Hepatocyte (in vitro differentiated cells): ENCODE measurements at regions not wholly inside any gene's neighbourhood (a gene's known extent, or its start where the extent isn't known, plus 50 kb on each side); places are given as distances from the start of the nearest gene placed in this dataset.

Experiments used
- DNase-seq: peaks from one replicate; pipeline ENCODE4 v3.0.0-alpha.2; 2016; ENCODE audit warnings: low spot score
- H2AFZ ChIP-seq: fragments of 200-600 bp; sonication (generic); 2 replicates; pipeline ENCODE4 v1.6.0; 2016; ENCODE audit warnings: antibody characterized with exemption, mild to moderate bottlenecking
- H3K27ac ChIP-seq: fragments of 200-600 bp; sonication (generic); 2 replicates; pipeline ENCODE4 v1.5.1; 2016; ENCODE audit warnings: mild to moderate bottlenecking
- H3K27me3 ChIP-seq: fragments of 200-600 bp; sonication (generic); 2 replicates; pipeline ENCODE4 v1.6.1; 2016
- H3K36me3 ChIP-seq: fragments of 200-600 bp; sonication (generic); replicated peaks from 2 replicates; pipeline ENCODE4 v1.5.1; 2016; ENCODE audit warnings: low read depth; ENCODE audit not compliant: insufficient read depth
- H3K4me1 ChIP-seq: fragments of 200-600 bp; sonication (generic); 2 replicates; pipeline ENCODE4 v1.5.1; 2016; ENCODE audit warnings: mild to moderate bottlenecking, moderate library complexity; ENCODE audit not compliant: insufficient read depth
- H3K4me2 ChIP-seq: fragments of 200-600 bp; sonication (generic); 2 replicates; pipeline ENCODE4 v1.6.0; 2016
- H3K4me3 ChIP-seq: fragments of 200-600 bp; sonication (generic); 2 replicates; pipeline ENCODE4 v1.5.1; 2016; ENCODE audit warnings: mild to moderate bottlenecking
- H3K79me2 ChIP-seq: fragments of 200-600 bp; sonication (generic); 2 replicates; pipeline ENCODE4 v1.6.0; 2017; ENCODE audit warnings: mild to moderate bottlenecking
- H3K9me2 ChIP-seq: fragments of 200-600 bp; sonication (generic); replicated peaks from 2 replicates; pipeline ENCODE4 v1.6.0; 2017; ENCODE audit warnings: mild to moderate bottlenecking; ENCODE audit not compliant: insufficient read depth
- H3K9me3 ChIP-seq: fragments of 200-600 bp; sonication (generic); 2 replicates; pipeline ENCODE4 v1.5.1; 2016; ENCODE audit warnings: low read depth, mild to moderate bottlenecking
- H4K20me1 ChIP-seq: fragments of 200-600 bp; sonication (generic); 2 replicates; pipeline ENCODE4 v1.6.0; 2016; ENCODE audit warnings: mild to moderate bottlenecking; ENCODE audit not compliant: insufficient read depth, poor library complexity, severe bottlenecking
- CTCF ChIP-seq: fragments of 200-600 bp; sonication (generic); IDR thresholded peaks from 2 replicates; pipeline ENCODE4 v1.5.1; 2016; ENCODE audit warnings: antibody characterized with exemption, mild to moderate bottlenecking; ENCODE audit not compliant: poor library complexity
- EZH2 ChIP-seq: fragments of 200-600 bp; sonication (generic); IDR thresholded peaks from 2 replicates; pipeline ENCODE4 v1.6.1; 2016; ENCODE audit warnings: antibody characterized with exemption, mild to moderate bottlenecking, borderline replicate concordance
- EZH2phosphoT487 ChIP-seq: fragments of 200-600 bp; sonication (generic); IDR thresholded peaks from one replicate; pipeline ENCODE4 v1.6.1; 2018; ENCODE audit warnings: antibody characterized with exemption, mild to moderate bottlenecking, low read depth, moderate library complexity; ENCODE audit not compliant: unreplicated experiment, severe bottlenecking
- WGBS: methylation state at CpG from one replicate; pipeline ENCODE4 v1.1.6; 2016; ENCODE audit warnings: low lambda C conversion rate; ENCODE audit errors: missing lambda C conversion rate; 5-methylcytosine and 5-hydroxymethylcytosine counted together

- Histone ChIP-seq H2AFZ (no peak overlapping the region), H3K27ac (no peak overlapping the region), H4K20me1 (no peaks in the 10 kb centered on the region), H3K9me2 (no peaks in the 10 kb centered on the region), H3K36me3 (no peaks in the 10 kb centered on the region), H3K27me3 (no peaks in the 10 kb centered on the region), H3K4me2 (no peak overlapping the region), H3K4me3 (no peak overlapping the region), H3K79me2 (no peaks in the 10 kb centered on the region), H3K4me1 (no peaks in the 10 kb centered on the region), H3K9me3 (peaks cover 9% of the 10 kb centered on the region)
- TF ChIP-seq CTCF (no peak), EZH2phosphoT487 (no peak), EZH2 (no peak)
- no peak for DNase-seq
- WGBS: 87% methylated on average over 2 of the region's 2 CpGs
Observed at GRCh38 chr14:39562175-39562574, 129.9 kb upstream of the FBXO33 start.

DNA sequence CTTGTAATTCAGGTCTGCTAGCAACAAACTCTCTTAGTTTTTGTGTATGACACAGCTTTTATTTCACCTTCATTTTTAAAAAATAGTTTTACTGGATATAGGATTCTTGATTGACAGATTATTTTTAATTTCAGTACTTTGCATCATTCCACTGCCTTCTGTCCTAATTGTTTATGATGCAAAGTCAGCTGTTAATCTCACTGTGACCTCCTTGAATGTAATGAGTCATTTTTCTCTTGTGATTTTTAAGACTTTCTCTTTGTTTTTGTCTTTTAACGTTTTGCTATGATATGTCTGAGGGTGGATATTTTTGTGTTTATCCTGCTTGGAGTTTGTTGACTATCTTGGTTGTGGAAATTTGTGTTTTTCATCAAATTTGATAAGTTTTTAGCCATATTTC, 126.3 kb upstream of the FBXO33 start:
- H3K9me3 ChIP-seq: peaks cover 9% of the 10 kb centered on the region
- no peaks in the 10 kb centered on the region for H4K20me1 ChIP-seq
- H3K36me3 ChIP-seq: no peaks in the 10 kb centered on the region
- no peak overlapping the region for H3K4me2 ChIP-seq
- H2AFZ ChIP-seq: no peak overlapping the region
- H3K9me2 ChIP-seq: no peaks in the 10 kb centered on the region
- TF ChIP-seq EZH2: no peak
- TF ChIP-seq EZH2phosphoT487: no peak
- TF ChIP-seq CTCF: no peak
- no peak for DNase-seq
- no peaks in the 10 kb centered on the region for H3K27me3 ChIP-seq
- WGBS: 66% methylated on average over 1 of the region's 1 CpG
- no peak overlapping the region for H3K4me3 ChIP-seq
- H3K79me2 ChIP-seq: no peaks in the 10 kb centered on the region
- H3K27ac ChIP-seq: no peak overlapping the region
- no peaks in the 10 kb centered on the region for H3K4me1 ChIP-seq

GRCh38 chr14:39555749-39556148, 123.5 kb upstream of the FBXO33 start:
- 77% methylated on average over 4 of the region's 4 CpGs for WGBS
- H3K9me3 ChIP-seq: peaks cover 9% of the 10 kb centered on the region
- no peak overlapping the region for H3K27ac ChIP-seq

More at GRCh38 chr14:39555749-39556148, 123.5 kb upstream of the FBXO33 start:
- H3K36me3 ChIP-seq: no peaks in the 10 kb centered on the region
- TF ChIP-seq CTCF: no peak
- TF ChIP-seq EZH2phosphoT487: no peak
- no peak for TF ChIP-seq EZH2
- DNase-seq: no peak
- H4K20me1 ChIP-seq: no peaks in the 10 kb centered on the region
- no peak overlapping the region for H2AFZ ChIP-seq
- H3K79me2 ChIP-seq: no peaks in the 10 kb centered on the region
- H3K4me3 ChIP-seq: no peak overlapping the region
- no peak overlapping the region for H3K4me2 ChIP-seq
- H3K9me2 ChIP-seq: no peaks in the 10 kb centered on the region
- H3K27me3 ChIP-seq: no peaks in the 10 kb centered on the region
- no peaks in the 10 kb centered on the region for H3K4me1 ChIP-seq
